Left ventricle myocardium inferior (tissue), 1 donor: ENCODE measurements at regions not wholly inside any gene's neighbourhood (a gene's known extent, or its start where the extent isn't known, plus 50 kb on each side); places are given as distances from the start of the nearest gene placed in this dataset.

Experiments
- DNase-seq: peaks from one replicate; pipeline ENCODE4 v3.0.0-alpha.2; 2020
- H3K27ac ChIP-seq: fragments of 200-600 bp; replicated peaks from 2 replicates; pipeline ENCODE4 v1.8.0; 2021
- H3K27me3 ChIP-seq: fragments of 200-600 bp; 2 replicates; pipeline ENCODE4 v1.8.0; 2021; ENCODE audit warnings: low read depth
- H3K36me3 ChIP-seq: fragments of 200-600 bp; 2 replicates; pipeline ENCODE4 v1.8.0; 2021
- H3K4me1 ChIP-seq: fragments of 200-600 bp; 2 replicates; pipeline ENCODE4 v1.8.0; 2021
- H3K4me3 ChIP-seq: fragments of 200-600 bp; 2 replicates; pipeline ENCODE4 v1.8.0; 2021; ENCODE audit warnings: mild to moderate bottlenecking, moderate library complexity
- H3K9me3 ChIP-seq: fragments of 200-600 bp; replicated peaks from 2 replicates; pipeline ENCODE4 v1.8.0; 2021
- intact Hi-C: fragments of 100-400 bp; cut with micrococcal nuclease; formaldehyde crosslinking; loops from one replicate; pipeline ENCODE4 v1.11.0; 2022
- TF ChIP-seq, protein P1 (sequence below): fragments of 200-600 bp; IDR thresholded peaks from 2 replicates; pipeline ENCODE4 v1.8.0; 2021; ENCODE audit warnings: antibody characterized with exemption, mild to moderate bottlenecking, borderline replicate concordance
- donor health status: DM: no; HTN: yes; CAD: no; lungs with severe emphysema.

- TF ChIP-seq, protein P1, sequence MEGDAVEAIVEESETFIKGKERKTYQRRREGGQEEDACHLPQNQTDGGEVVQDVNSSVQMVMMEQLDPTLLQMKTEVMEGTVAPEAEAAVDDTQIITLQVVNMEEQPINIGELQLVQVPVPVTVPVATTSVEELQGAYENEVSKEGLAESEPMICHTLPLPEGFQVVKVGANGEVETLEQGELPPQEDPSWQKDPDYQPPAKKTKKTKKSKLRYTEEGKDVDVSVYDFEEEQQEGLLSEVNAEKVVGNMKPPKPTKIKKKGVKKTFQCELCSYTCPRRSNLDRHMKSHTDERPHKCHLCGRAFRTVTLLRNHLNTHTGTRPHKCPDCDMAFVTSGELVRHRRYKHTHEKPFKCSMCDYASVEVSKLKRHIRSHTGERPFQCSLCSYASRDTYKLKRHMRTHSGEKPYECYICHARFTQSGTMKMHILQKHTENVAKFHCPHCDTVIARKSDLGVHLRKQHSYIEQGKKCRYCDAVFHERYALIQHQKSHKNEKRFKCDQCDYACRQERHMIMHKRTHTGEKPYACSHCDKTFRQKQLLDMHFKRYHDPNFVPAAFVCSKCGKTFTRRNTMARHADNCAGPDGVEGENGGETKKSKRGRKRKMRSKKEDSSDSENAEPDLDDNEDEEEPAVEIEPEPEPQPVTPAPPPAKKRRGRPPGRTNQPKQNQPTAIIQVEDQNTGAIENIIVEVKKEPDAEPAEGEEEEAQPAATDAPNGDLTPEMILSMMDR = no peak
- Histone ChIP-seq H3K4me1 (no peaks in the 10 kb centered on the region), H3K4me3 (no peak overlapping the region), H3K27ac (no peak overlapping the region), H3K9me3 (no peaks in the 10 kb centered on the region), H3K27me3 (no peaks in the 10 kb centered on the region), H3K36me3 (no peaks in the 10 kb centered on the region)
- DNase-seq = no peak
- intact Hi-C loops = no loop called here
Observed at GRCh38 chr5:74355041-74355824, 285.3 kb downstream of the ENC1 start.

GRCh38 chr5:74352256-74352655 is 288.3 kb downstream of the ENC1 start:
- H3K4me3 ChIP-seq = no peak overlapping the region
- no peaks in the 10 kb centered on the region for H3K9me3 ChIP-seq
- H3K27ac ChIP-seq = no peak overlapping the region
- intact Hi-C loops = no loop called here
- DNase-seq = no peak
- no peaks in the 10 kb centered on the region for H3K4me1 ChIP-seq
- TF ChIP-seq, protein P1 = no peak
- no peaks in the 10 kb centered on the region for H3K36me3 ChIP-seq
- H3K27me3 ChIP-seq = no peaks in the 10 kb centered on the region

- no peaks in the 10 kb centered on the region for H3K27me3 ChIP-seq
Observed at GRCh38 chr5:74342948-74343682, 297.4 kb downstream of the ENC1 start.

DNA sequence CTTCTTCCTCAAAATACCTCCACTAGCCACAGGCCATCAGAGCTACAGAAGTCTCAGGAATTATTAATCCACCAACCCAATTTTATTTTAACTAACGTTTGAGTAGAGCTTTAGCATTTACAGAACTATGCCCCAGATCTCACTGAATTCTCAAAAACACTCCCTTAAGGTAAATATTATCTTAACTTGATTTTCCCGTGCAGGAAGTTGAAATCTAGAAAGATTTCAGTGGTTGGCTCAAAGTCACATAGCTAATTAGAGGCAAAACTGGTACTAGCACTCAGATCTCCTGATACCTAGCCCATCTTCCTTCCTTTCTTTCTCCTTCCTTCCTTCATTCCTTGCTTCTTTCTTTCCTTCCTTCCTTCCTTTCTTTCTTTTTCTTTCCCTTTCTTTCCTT is 298.3 kb downstream of the ENC1 start:
- no peaks in the 10 kb centered on the region for H3K36me3 ChIP-seq
- peaks cover 6% of the 10 kb centered on the region for H3K9me3 ChIP-seq
- no peak overlapping the region for H3K27ac ChIP-seq
- intact Hi-C loops = no loop called here
- H3K4me3 ChIP-seq = no peak overlapping the region
- H3K27me3 ChIP-seq = no peaks in the 10 kb centered on the region
- TF ChIP-seq, protein P1 = no peak
- DNase-seq = no peak
- H3K4me1 ChIP-seq = no peaks in the 10 kb centered on the region

More at GRCh38 chr5:74342948-74343682, 297.4 kb downstream of the ENC1 start:
- Histone ChIP-seq H3K4me1 (no peaks in the 10 kb centered on the region), H3K36me3 (no peaks in the 10 kb centered on the region), H3K27ac (no peak overlapping the region), H3K9me3 (peaks cover 6% of the 10 kb centered on the region), H3K4me3 (no peak overlapping the region)
- TF ChIP-seq, protein P1 = no peak
- no peak for DNase-seq
- intact Hi-C loops = no loop called here

DNA sequence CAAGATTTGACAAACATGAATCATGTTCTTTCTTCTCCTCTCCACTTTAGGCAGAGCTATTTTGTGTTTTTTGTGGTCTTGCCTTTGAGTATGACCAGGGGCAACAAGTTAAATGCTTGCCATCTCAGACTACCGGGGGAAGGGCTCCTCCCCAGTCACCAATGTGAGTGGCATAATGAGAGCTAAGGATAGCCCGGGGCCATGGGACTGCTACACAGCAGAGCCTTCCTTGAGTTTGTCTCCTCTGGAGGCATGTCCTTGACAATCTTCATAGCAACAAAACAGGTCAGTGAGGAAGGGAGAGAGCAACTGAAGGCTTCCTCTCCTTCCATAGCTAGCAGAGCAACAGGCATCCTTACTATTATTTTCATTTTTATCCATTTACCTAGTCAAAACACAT is 299.3 kb downstream of the ENC1 start:
- no peaks in the 10 kb centered on the region for H3K4me1 ChIP-seq
- no peaks in the 10 kb centered on the region for H3K36me3 ChIP-seq
- H3K4me3 ChIP-seq = no peak overlapping the region
- no peak overlapping the region for H3K27ac ChIP-seq
- peaks cover 6% of the 10 kb centered on the region for H3K9me3 ChIP-seq
- intact Hi-C loops = no loop called here
- no peak for DNase-seq
- TF ChIP-seq, protein P1 = no peak
- no peaks in the 10 kb centered on the region for H3K27me3 ChIP-seq
